Thyroid gland (tissue), 4 donors: ENCODE measurements at regions not wholly inside any gene's neighbourhood (a gene's known extent, or its start where the extent isn't known, plus 50 kb on each side); places are given as distances from the start of the nearest gene placed in this dataset.

Source experiments
- POLR2A ChIP-seq, 2 donors: fragments of 450-650 bp; IDR thresholded peaks; one replicate each; pipeline ENCODE4 v1.6.1; 2017; ENCODE audit warnings: antibody characterized with exemption in 2 of 2, mild to moderate bottlenecking in 2 of 2, moderate library complexity in 1 of 2
- TF ChIP-seq, protein P1 (sequence below), 6 experiments: fragments of 200-600 bp in 3 of 6; fragments of 450-650 bp in 3 of 6; sonication (generic) in 3 of 6; IDR thresholded peaks; one replicate each; pipeline ENCODE4 v1.5.1; 2016 to 2019; ENCODE audit warnings: antibody characterized with exemption in 6 of 6, mild to moderate bottlenecking in 2 of 6, inconsistent platforms in 1 of 6, moderate library complexity in 1 of 6

DNA sequence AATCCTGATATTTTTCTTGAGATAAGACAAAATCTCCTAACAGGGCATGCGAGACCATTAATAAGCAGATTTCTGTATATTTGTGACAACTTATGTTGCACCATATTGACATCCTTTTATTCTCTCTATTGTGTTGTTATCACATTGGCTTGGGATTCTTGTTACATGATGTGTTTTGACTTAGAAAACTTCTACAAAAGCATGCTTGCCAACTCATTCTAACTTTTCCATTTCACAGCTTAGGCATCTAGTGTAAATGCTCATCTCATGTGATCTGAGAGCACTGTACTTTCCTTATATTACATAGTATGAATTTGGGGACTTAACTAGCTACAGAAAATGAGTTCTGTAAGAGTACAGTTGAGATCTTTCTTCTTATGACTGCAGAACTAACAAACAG lies 1040.7 kb upstream of the ADGRB3 start:
- TF ChIP-seq, protein P1, sequence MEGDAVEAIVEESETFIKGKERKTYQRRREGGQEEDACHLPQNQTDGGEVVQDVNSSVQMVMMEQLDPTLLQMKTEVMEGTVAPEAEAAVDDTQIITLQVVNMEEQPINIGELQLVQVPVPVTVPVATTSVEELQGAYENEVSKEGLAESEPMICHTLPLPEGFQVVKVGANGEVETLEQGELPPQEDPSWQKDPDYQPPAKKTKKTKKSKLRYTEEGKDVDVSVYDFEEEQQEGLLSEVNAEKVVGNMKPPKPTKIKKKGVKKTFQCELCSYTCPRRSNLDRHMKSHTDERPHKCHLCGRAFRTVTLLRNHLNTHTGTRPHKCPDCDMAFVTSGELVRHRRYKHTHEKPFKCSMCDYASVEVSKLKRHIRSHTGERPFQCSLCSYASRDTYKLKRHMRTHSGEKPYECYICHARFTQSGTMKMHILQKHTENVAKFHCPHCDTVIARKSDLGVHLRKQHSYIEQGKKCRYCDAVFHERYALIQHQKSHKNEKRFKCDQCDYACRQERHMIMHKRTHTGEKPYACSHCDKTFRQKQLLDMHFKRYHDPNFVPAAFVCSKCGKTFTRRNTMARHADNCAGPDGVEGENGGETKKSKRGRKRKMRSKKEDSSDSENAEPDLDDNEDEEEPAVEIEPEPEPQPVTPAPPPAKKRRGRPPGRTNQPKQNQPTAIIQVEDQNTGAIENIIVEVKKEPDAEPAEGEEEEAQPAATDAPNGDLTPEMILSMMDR (IDR thresholded peaks at IDR 0.05) = no peak
- TF ChIP-seq POLR2A (IDR thresholded peaks at IDR 0.05) = no peak
